ENCODE measurements at regions not wholly inside any gene's neighbourhood (a gene's known extent, or its start where the extent isn't known, plus 50 kb on each side); places are given as distances from the start of the nearest gene placed in this dataset.
A peak's percentile ranks its signal among the peaks of the same experiment; 100 is the strongest.

DNA sequence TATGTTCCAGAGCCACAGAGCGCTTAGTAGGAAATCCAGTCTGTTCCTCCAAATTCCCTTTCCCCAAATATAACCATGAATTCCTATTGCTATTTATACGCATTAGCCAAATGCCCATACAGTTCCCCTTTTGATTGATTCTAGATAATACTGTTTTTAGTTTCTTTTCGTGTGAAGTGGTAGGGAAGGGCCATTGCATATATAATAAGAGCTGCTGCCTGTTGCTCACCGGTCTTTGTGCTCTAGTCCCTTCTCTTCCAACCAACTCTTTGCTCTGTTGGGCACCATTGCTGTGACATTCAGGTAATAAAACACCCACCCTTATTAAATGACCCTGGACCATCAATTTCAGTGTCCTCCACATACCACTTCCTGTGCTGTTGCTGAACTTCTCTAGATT, 379.9 kb upstream of the KCNMB2 start:
- in situ Hi-C loops (cut with HindIII; ENCODE audit: low pct_unique_long_range_greater_than_20kb, low sequenced_read_pairs) = no loop called here
- no peak for DNase-seq (ENCODE audit: low read depth, low spot score)

DNA sequence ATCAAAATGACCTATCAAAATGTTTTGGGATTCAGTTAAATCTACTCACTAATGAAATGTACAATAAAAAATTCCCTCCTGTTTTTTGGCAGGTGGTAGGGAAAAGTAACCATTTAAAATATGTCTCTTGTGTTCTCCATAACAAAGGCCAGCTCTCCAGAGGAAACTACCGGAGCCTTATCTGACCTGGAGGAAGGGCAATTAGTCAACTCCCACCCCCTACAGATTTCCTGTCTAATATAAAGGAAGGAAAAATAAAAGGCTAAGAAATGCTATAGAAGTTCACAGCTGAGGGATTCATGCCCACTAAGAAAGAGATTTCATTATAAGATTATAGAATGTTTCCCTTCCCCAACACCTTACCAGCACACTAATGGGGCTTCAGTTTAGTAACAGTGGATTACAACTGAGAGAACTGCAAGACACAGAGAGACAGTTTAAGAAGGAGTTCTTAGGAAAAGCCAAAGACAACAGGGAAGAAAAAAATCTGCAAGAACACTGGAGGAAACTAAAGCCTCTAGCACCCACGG, 376.5 kb upstream of the KCNMB2 start:
- DNase-seq (ENCODE audit: low read depth, low spot score) = no peak
- in situ Hi-C loops (cut with HindIII; ENCODE audit: low pct_unique_long_range_greater_than_20kb, low sequenced_read_pairs) = no loop called here

DNA sequence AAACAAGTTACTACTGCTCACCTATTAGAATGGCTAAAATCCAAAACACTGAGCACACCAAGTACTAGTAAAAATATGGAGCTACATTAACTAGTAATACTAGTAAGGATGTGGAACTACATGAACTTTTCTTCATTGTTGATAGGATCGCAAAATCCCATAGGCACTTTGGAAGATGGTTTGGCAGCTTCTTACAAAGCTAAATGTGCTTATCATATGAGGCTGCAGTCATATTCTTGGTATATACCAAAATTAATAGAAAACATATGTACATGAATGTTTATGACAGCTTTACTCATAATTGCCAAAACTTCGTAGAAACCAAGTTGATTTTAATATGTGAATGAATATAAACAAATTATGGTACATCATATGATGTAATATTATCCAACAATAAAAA, 366.8 kb upstream of the KCNMB2 start:
- in situ Hi-C loops (cut with HindIII; ENCODE audit: low pct_unique_long_range_greater_than_20kb, low sequenced_read_pairs) = no loop called here
- DNase-seq (ENCODE audit: low read depth, low spot score) = no peak

DNA sequence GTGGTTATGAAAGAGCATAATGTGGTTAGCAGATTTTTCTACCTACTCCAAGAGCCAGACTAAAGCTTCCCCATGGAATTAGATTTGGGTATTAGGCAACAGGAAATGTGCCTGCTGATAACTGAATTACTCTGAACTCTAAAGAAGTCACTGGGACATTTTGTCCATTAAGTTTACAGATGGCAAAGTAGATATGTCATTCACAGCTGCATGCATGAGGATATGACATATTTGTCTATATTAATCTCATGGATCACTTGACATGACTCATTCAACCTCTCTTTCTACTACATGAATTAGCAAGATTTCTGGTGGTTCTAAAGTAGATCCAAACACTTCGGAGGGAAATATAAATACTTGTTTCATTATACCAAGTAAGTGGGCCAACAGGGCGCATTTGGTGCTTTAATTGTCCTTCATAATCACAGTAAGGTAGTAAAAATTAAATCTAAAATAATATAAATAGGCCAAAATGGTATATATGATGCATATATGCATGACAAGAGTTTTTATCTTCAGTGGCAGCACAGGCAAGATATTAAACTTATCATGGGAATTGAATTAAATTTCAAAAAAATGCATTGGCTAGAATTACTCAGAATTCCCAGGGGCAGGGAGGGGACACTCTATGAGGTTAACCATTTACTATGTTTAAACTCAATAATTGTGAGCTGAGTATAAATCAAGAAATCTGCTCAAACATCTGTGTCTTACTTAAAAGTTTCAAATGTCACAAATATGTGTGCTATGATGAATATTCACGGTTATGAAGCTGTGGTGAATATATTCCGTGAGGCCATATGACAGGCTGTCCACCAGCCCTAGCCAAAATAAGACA, 365.3 kb upstream of the KCNMB2 start:
- in situ Hi-C loops (cut with HindIII; ENCODE audit: low pct_unique_long_range_greater_than_20kb, low sequenced_read_pairs) = no loop called here
- DNase-seq (ENCODE audit: low read depth, low spot score) = peak; percentile 15

DNA sequence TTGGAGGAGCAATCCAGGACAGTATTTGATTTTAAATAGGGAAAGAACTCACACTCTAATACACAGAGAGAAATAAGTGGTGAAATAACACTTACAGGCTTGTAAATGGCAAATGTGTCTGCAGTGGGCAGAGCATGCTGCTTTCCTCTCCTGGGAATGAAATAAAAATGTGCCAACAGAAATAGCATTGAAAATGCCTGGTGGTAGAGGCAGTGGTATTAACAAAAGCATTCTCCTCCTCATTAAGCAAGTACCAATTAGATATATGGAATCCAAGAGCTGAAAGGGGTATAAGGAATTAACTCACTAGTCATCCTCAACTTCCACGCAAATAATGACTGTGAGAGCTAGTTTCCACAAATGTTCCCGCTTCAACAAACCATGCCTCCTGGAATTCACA, 364.1 kb upstream of the KCNMB2 start:
- in situ Hi-C loops (cut with HindIII; ENCODE audit: low pct_unique_long_range_greater_than_20kb, low sequenced_read_pairs) = no loop called here

DNA sequence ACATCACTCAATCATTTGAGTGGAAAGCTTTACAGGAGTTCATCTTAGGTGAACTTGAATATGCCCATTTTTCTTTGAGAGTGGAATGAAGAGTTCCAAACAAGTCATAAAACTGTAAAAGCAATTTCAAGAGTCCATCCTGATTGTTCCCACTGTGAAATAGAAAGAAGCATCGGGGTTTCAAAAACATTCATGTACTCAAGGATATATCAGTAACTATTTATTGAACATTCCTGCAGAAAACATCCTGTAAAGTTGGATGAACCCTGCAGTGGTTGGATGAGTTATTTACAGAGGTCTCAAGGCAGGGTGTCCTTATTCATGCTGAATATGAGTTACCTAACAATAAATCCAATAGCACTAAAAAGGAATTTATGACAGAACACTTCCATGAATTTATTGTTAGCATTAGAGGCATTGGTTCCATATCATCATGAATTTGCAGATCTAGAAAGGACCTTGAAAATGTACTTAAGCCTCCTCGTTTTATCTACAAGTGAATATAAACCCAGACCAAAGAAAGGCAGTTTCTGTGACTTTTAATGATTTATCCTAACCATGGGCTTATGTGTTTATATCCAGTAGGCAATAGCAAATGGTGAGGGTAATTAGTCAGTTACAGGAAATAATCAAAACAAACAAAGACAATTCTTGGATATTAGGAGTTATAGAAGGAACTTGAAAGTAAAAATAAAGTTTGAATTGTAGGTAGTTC, 361.9 kb upstream of the KCNMB2 start:
- in situ Hi-C loops (cut with HindIII; ENCODE audit: low pct_unique_long_range_greater_than_20kb, low sequenced_read_pairs) = no loop called here
- DNase-seq (ENCODE audit: low read depth, low spot score) = no peak

More for the DNA sequence above, 364.1 kb upstream of the KCNMB2 start:
- no peak for DNase-seq (ENCODE audit: low read depth, low spot score)

DNA sequence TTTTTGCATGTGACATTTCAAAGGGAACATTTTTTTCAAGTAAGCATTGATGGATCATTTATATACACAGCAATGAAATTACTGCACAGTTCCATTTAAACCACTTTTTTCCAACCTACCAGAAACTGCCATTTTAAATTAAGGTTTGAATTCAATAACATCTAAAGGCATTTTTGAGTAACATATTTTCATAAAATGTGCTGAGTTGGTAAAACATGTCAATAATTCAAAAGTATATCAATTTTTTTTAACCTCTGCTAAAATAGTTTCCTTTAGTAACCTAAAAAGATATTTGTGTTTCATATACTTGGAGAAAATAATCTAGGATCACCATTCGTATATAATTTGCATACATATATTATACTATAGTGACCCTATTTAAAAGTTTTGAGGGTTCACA, 355.1 kb upstream of the KCNMB2 start:
- DNase-seq (ENCODE audit: low read depth, low spot score) = no peak
- in situ Hi-C loops (cut with HindIII; ENCODE audit: low pct_unique_long_range_greater_than_20kb, low sequenced_read_pairs) = no loop called here

DNA sequence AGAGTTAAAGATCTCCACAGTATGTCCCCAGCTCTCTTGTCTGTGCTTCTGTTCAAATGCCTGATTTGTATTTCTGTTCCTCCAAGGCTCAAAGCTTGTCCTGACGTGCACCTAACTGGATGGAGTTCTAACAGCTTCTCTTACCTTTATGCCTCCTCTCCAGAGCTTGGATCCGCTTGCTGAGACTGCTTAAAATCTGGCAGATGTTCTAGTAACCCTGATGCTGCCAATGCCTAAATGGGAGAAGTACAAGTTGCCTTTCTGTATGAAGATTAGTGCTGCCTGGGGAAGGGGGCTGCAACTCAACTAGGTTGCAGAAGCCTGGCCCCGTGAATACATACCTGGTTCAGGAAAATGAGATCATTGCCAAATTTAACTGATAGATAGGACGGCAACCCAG, 354.5 kb upstream of the KCNMB2 start:
- DNase-seq (ENCODE audit: low read depth, low spot score) = no peak
- in situ Hi-C loops (cut with HindIII; ENCODE audit: low pct_unique_long_range_greater_than_20kb, low sequenced_read_pairs) = no loop called here

DNA sequence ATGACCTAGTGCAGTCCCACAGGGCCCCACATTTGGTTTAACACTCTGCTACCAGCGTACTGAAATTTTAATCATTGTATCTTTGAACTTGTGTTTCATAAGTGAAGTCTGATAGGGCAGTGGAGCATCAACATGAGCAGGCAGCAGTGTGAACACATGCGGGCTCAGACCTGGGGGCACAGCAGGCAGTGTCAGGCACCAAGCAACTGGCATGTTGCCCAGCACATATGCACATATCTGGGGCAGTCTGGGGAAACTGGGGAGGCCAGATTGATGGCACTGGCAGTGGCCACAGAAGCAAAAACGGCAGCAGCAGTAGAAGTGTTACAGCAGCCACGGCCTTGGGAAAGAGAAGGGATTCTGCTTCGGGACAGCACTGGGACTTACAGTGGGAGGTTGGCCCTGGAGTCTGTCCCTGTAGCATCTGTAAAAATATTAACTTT, 353.9 kb upstream of the KCNMB2 start:
- no peak for DNase-seq (ENCODE audit: low read depth, low spot score)
- in situ Hi-C loops (cut with HindIII; ENCODE audit: low pct_unique_long_range_greater_than_20kb, low sequenced_read_pairs) = no loop called here

DNA sequence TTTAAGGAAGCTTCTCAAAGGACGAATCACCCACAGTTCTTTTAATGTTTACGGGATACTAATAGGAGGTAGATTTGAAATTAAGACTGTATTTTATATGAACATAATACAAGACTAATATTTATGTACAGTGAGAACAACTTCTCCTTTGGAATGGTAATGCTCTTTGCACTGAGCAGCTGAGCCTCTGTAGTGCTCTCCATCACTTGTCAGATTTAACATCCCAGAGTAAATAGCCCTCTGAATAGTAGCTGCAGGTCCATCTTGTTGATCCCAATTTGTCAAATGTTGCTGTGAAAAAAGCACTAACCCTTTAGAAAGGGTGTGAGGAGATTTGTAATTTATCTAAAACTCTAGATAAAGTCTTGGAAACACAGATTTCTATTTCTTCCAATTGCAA, 351.4 kb upstream of the KCNMB2 start:
- DNase-seq (ENCODE audit: low read depth, low spot score) = no peak
- in situ Hi-C loops (cut with HindIII; ENCODE audit: low pct_unique_long_range_greater_than_20kb, low sequenced_read_pairs) = no loop called here

DNA sequence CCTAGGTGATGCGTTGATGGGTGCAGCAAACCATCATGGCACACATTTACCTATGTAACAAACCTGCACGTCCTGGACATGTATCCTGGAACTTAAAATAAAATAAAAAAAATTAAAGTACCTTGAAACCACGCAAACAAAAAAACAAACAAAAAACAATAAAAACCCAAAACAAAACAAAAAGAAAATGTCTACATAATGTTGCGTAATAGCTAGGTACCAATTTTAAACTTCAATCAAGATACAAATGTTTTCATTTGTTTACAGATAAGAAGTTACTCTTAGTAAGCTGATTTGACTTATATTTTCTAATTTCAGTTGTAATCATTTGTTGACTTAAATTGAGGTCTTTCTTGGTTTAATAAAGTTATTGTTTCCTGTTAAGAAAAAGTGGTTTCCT, 349.6 kb upstream of the KCNMB2 start:
- in situ Hi-C loops (cut with HindIII; ENCODE audit: low pct_unique_long_range_greater_than_20kb, low sequenced_read_pairs) = no loop called here
- DNase-seq (ENCODE audit: low read depth, low spot score) = no peak

DNA sequence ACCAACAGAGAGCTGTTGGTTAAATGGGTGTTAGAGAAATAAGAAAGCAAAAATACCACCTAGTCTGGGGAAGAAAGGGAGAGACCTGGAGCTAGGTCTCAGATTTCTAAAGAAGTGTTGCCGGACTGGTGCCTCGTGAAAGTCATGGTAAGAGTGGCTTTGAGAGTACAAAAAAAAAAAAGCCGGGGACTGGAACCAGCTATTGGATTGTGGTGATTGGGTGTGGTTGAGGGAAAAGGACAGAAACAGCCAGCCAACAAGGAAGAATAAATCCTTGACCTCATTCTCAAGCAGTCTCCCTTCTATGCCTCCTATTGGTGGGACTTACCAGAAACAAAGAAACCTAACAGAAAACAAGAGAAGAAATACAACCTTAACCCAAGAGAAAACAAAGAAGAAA, 346.4 kb upstream of the KCNMB2 start:
- no peak for DNase-seq (ENCODE audit: low read depth, low spot score)
- in situ Hi-C loops (cut with HindIII; ENCODE audit: low pct_unique_long_range_greater_than_20kb, low sequenced_read_pairs) = no loop called here

DNA sequence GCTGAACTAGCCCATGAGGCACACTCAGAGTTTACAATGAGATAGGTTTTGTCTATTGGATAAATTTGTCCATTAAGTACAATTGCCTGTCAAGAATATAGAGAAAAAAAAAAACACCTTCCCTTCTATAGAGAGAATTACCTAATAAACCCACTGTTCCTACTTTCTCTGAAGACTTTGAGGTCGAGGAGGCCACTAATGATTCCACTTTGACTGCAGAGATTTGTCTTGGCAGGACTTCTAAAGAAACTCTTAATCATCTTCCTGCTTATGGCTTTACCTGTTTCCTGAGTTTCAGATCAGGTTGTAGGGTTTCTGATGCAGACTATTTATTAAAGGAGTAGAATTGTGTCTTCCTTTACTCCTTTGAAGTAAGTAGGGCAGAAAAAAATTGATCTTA, 342.4 kb upstream of the KCNMB2 start:
- in situ Hi-C loops (cut with HindIII; ENCODE audit: low pct_unique_long_range_greater_than_20kb, low sequenced_read_pairs) = no loop called here
- DNase-seq (ENCODE audit: low read depth, low spot score) = no peak

DNA sequence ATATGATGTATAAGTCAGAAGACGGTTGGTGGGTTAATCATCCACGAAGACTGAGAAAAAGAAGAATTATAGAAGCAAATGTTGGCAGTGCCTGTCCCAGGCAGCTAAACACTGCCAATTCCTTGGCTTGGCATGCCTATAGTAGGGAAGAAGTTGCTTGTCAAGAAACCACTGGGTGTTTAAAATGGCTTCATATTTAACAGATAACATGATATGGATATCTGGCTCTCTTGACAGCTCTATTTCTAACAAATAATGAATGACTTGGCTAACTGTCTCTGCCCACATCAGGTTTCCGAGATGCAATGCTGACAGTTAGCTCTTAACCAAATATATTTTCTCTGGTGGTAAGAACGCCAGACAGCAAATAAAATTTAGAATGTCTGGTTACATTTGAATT, 341.7 kb upstream of the KCNMB2 start:
- DNase-seq (ENCODE audit: low read depth, low spot score) = no peak
- in situ Hi-C loops (cut with HindIII; ENCODE audit: low pct_unique_long_range_greater_than_20kb, low sequenced_read_pairs) = no loop called here

DNA sequence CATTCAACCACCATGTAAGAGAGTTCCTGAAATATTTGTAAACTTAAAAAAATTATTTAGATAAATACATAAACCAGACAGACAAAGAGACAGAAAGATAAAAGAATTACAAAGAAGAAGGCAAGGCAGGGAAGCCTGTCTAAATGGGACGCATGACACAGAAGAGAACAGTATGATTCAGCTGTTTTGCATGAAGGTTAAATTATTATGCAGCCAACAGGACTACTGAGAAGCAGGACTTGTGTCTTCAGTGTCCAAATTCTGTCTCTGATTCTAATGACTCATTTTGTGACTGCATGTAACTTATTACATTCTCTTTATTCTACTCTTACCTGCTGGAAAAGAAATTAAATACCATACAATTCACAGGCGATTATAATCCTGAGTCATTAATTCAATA, 340.4 kb upstream of the KCNMB2 start:
- DNase-seq (ENCODE audit: low read depth, low spot score) = no peak

DNA sequence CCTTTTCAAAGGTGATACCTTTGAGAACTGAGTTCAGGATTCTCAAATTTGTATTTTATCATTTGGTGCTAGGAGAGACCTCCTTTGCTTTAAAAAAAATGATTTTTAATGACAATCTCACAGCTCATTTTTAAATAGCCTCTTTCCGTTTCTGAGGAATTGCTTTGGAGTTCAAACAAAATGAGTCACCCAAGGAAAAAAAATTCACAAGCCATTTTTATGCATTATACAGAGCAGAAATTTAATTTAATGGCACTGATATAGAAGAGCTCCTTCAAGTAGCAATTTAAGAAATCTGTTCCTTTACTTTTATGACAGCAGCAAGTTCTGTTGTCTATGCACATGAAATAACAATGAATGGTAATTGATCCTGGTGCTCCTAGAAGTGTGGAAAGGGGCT, 337.9 kb upstream of the KCNMB2 start:
- no peak for DNase-seq (ENCODE audit: low read depth, low spot score)
- in situ Hi-C loops (cut with HindIII; ENCODE audit: low pct_unique_long_range_greater_than_20kb, low sequenced_read_pairs) = no loop called here

More for the DNA sequence above, 340.4 kb upstream of the KCNMB2 start:
- in situ Hi-C loops (cut with HindIII; ENCODE audit: low pct_unique_long_range_greater_than_20kb, low sequenced_read_pairs) = no loop called here

DNA sequence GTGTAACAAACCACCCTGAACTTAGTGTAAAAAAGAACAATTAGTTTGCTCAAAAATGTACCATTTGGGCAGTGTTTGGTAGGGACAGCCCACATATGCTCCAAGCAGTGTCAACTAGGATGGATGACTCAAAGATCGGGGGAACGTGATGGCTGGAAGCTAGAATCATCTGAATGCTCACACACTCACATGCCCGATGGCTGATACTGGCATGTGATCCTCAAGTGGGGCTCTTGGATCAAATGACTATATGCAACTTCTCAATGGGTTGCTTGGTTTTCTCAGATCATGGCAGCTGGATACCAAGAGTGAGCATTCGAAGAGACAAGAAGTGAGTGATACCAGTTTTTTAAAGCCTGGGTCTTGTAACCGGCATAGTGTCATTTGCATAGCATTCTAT, 335.9 kb upstream of the KCNMB2 start:
- in situ Hi-C loops (cut with HindIII; ENCODE audit: low pct_unique_long_range_greater_than_20kb, low sequenced_read_pairs) = no loop called here
- peak; percentile 57 for DNase-seq (ENCODE audit: low read depth, low spot score)

DNA sequence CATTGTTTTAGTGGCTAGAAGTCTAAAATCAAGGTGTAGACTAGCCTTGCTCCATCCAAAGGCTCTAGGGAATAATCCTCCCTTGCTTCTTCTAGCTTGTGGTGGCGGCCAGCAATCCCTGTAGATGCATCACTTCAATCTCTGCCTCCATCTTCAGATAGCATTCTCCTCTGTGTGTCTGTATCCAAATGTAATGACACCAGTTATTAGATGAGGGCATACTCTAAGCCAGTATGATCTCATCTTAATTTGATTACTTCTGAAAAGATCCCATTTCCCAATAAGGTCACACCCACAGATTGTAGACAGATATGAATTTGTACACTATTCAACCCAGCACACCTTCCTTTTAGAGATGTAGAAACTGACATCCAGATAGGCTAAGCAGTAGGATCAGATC, 334.5 kb upstream of the KCNMB2 start:
- DNase-seq (ENCODE audit: low read depth, low spot score) = no peak
- in situ Hi-C loops (cut with HindIII; ENCODE audit: low pct_unique_long_range_greater_than_20kb, low sequenced_read_pairs) = no loop called here

DNA sequence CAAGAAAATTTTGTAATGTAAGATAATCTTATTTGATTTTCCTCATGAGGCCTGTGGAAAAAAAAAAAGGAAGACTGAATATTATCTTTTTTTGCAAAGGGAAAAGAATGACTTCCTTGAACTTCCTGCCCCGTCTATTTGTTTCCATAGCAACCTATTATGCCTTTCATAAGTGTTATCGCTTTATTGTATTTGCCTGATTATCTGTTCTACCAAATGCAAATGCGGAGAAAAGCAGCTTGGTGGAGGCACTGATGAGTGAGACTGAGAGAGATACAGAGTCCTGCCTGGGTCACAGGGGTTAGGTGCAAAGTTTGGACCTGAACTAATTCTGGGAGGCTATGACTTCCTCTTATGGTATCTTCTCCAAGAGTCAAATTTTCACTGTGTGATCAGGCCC, 334.0 kb upstream of the KCNMB2 start:
- in situ Hi-C loops (cut with HindIII; ENCODE audit: low pct_unique_long_range_greater_than_20kb, low sequenced_read_pairs) = no loop called here

More for the DNA sequence above, 334.0 kb upstream of the KCNMB2 start:
- DNase-seq (ENCODE audit: low read depth, low spot score) = no peak
